H1 (cell line): ENCODE measurements at regions not wholly inside any gene's neighbourhood (a gene's known extent, or its start where the extent isn't known, plus 50 kb on each side); places are given as distances from the start of the nearest gene placed in this dataset.

Experiments
- CTCF ChIA-PET: fragments of 300-600 bp; sonication (Branson Sonifier 250); formaldehyde crosslinking; loops from one replicate; lab custom pipeline; 2021; ENCODE audit not compliant: partially characterized antibody; lab: Charles Lee
- POLR2A ChIA-PET: fragments of 300-600 bp; sonication (Branson Sonifier 250); formaldehyde crosslinking; loops from one replicate; lab custom pipeline; 2021; ENCODE audit warnings: inconsistent platforms; ENCODE audit not compliant: partially characterized antibody; lab: Charles Lee
- DNase-seq, 2 experiments: peaks; one replicate each; pipeline versions ENCODE4 v3.0.0 to v3.0.0-alpha.2; 2010 to 2022; ENCODE audit warnings: low spot score in 2 of 2, low read depth in 1 of 2, mixed read lengths in 1 of 2
- FAIRE-seq: peaks from 2 replicates; lab custom pipeline; 2011; peaks lifted over from hg19 to GRCh38; lab: Jason Lieb, UNC
- H2AFZ ChIP-seq: 2 replicates; pipeline ENCODE4 v1.8.1; 2012; ENCODE audit warnings: low read length, inconsistent platforms
- H2AK5ac ChIP-seq: 2 replicates; pipeline ENCODE4 v1.6.1; 2013; ENCODE audit warnings: low read depth, low read length
- H2BK120ac ChIP-seq: replicated peaks from 2 replicates; pipeline ENCODE3; 2013; ENCODE audit warnings: low read depth, low read length, inconsistent platforms
- H2BK12ac ChIP-seq: 2 replicates; pipeline ENCODE4 v1.6.1; 2013; ENCODE audit warnings: low read depth, low read length
- H2BK15ac ChIP-seq: 2 replicates; pipeline ENCODE4 v1.6.1; 2013; ENCODE audit warnings: low read length
- H2BK20ac ChIP-seq: 2 replicates; pipeline ENCODE4 v1.6.1; 2013; ENCODE audit warnings: low read length
- H2BK5ac ChIP-seq: 2 replicates; pipeline ENCODE4 v1.6.1; 2013; ENCODE audit warnings: low read depth, low read length
- H3K14ac ChIP-seq: 2 replicates; pipeline ENCODE4 v1.6.1; 2013; ENCODE audit warnings: inconsistent platforms; ENCODE audit not compliant: insufficient read length
- H3K18ac ChIP-seq: 2 replicates; pipeline ENCODE4 v1.6.1; 2013; ENCODE audit warnings: low read length; ENCODE audit errors: extremely low read depth
- H3K23ac ChIP-seq: 2 replicates; pipeline ENCODE4 v1.6.1; 2013; ENCODE audit warnings: inconsistent platforms; ENCODE audit not compliant: insufficient read length
- H3K23me2 ChIP-seq: 2 replicates; pipeline ENCODE4 v1.6.1; 2013; ENCODE audit warnings: low read depth, low read length
- H3K27ac ChIP-seq: 2 replicates; pipeline ENCODE4 v1.6.1; 2011; ENCODE audit warnings: low read depth, low read length, inconsistent platforms
- H3K27me3 ChIP-seq, 4 experiments: replicated peaks in 1 of 4; 1 replicate in 1 of 4; 2 replicates in 3 of 4; pipeline versions ENCODE4 v1.6.1 to v1.8.1; 2011 to 2013; ENCODE audit warnings: low read length in 3 of 4, mild to moderate bottlenecking in 3 of 4, inconsistent platforms in 2 of 4, mixed read lengths in 2 of 4, moderate library complexity in 1 of 4; ENCODE audit not compliant: control insufficient read depth in 3 of 4, insufficient read depth in 3 of 4; ENCODE audit errors: extremely low read depth in 1 of 4
- H3K36me3 ChIP-seq, 4 experiments: 2 replicates each; pipeline versions ENCODE4 v1.6.1 to v1.8.1; 2011 to 2013; ENCODE audit warnings: mild to moderate bottlenecking in 4 of 4, low read length in 3 of 4, moderate library complexity in 2 of 4, control low read depth in 1 of 4, inconsistent platforms in 1 of 4; ENCODE audit not compliant: insufficient read depth in 4 of 4, control insufficient read depth in 2 of 4
- H3K4ac ChIP-seq: replicated peaks from 2 replicates; pipeline ENCODE3; 2013; ENCODE audit warnings: low read length, low read depth, mixed read lengths, inconsistent platforms; ENCODE audit not compliant: insufficient read length
- H3K4me1 ChIP-seq, 4 experiments: replicated peaks in 1 of 4; 1 replicate in 1 of 4; 2 replicates in 3 of 4; pipeline versions ENCODE4 v1.6.1 to v1.8.1; 2011 to 2013; ENCODE audit warnings: low read length in 3 of 4, inconsistent platforms in 2 of 4, mixed read lengths in 1 of 4; ENCODE audit not compliant: insufficient read depth in 4 of 4, control insufficient read depth in 3 of 4
- H3K4me2 ChIP-seq, 2 experiments: 2 replicates each; pipeline versions ENCODE4 v1.6.1 to v1.8.1; 2011 to 2013; ENCODE audit warnings: low read depth in 2 of 2, low read length in 2 of 2, control low read depth in 1 of 2, inconsistent platforms in 1 of 2, mild to moderate bottlenecking in 1 of 2; ENCODE audit not compliant: insufficient read depth in 1 of 2
- H3K4me3 ChIP-seq, 4 experiments: fragments of 200-600, 300-600 bp in 1 of 4; sonication (generic), shearing (Covaris generic), sonication (Bioruptor Twin) in 1 of 4; 2 replicates each; pipeline versions ENCODE4 v1.5.1 to v1.8.1; 2011 to 2016; ENCODE audit warnings: low read length in 4 of 4, low read depth in 3 of 4, control low read depth in 2 of 4, inconsistent platforms in 2 of 4, mild to moderate bottlenecking in 2 of 4, mixed read lengths in 1 of 4, moderate library complexity in 1 of 4; ENCODE audit not compliant: insufficient read depth in 2 of 4; ENCODE audit errors: extremely low read depth in 1 of 4
- H3K56ac ChIP-seq: replicated peaks from 2 replicates; pipeline ENCODE3; 2013; ENCODE audit warnings: low read depth, mild to moderate bottlenecking, mixed read lengths, low read length, inconsistent platforms; ENCODE audit not compliant: insufficient read length
- H3K79me1 ChIP-seq: 2 replicates; pipeline ENCODE4 v1.6.1; 2013; ENCODE audit warnings: low read depth, low read length, control low read depth
- H3K79me2 ChIP-seq, 2 experiments: 2 replicates each; pipeline versions ENCODE4 v1.6.1 to v1.8.1; 2012 to 2013; ENCODE audit warnings: low read length in 2 of 2, mild to moderate bottlenecking in 2 of 2, inconsistent platforms in 1 of 2; ENCODE audit not compliant: insufficient read depth in 2 of 2, control insufficient read depth in 1 of 2
- H3K9ac ChIP-seq, 4 experiments: replicated peaks in 1 of 4; 1 replicate in 1 of 4; 2 replicates in 3 of 4; pipeline versions ENCODE4 v1.6.1 to v1.8.1; 2011 to 2013; ENCODE audit warnings: low read depth in 3 of 4, low read length in 3 of 4, control low read depth in 2 of 4, mild to moderate bottlenecking in 2 of 4, moderate library complexity in 2 of 4, inconsistent platforms in 1 of 4; ENCODE audit errors: extremely low read depth in 1 of 4
- H3K9me3 ChIP-seq, 2 experiments: 2 replicates each; pipeline versions ENCODE4 v1.6.1 to v1.8.1; 2012 to 2013; ENCODE audit warnings: mild to moderate bottlenecking in 2 of 2, moderate library complexity in 2 of 2, control low read depth in 1 of 2, inconsistent platforms in 1 of 2, low read depth in 1 of 2, low read length in 1 of 2, mixed read lengths in 1 of 2; ENCODE audit not compliant: insufficient read depth in 2 of 2
- H4K20me1 ChIP-seq, 2 experiments: replicated peaks in 1 of 2; 2 replicates each; pipeline versions ENCODE3 to v1.8.1; 2011 to 2013; ENCODE audit warnings: inconsistent platforms in 2 of 2, low read length in 2 of 2, mild to moderate bottlenecking in 1 of 2; ENCODE audit not compliant: insufficient read depth in 2 of 2, control insufficient read depth in 1 of 2
- H4K5ac ChIP-seq: 2 replicates; pipeline ENCODE4 v1.6.1; 2013; ENCODE audit warnings: low read length, low read depth, mixed read lengths, inconsistent platforms; ENCODE audit not compliant: insufficient read length
- H4K8ac ChIP-seq: 2 replicates; pipeline ENCODE4 v1.8.0; 2013; ENCODE audit warnings: mild to moderate bottlenecking, moderate library complexity, low read length, inconsistent platforms; ENCODE audit not compliant: insufficient read depth; ENCODE audit errors: extremely low read depth
- H4K91ac ChIP-seq: replicated peaks from 2 replicates; pipeline ENCODE3; 2013; ENCODE audit warnings: low read length, mixed read lengths, inconsistent platforms; ENCODE audit not compliant: insufficient read length
- CBX5 ChIP-seq: fragments of 300-800, 300-1000 bp; sonication (generic); IDR thresholded peaks from 2 replicates; pipeline ENCODE4 v1.7.1; 2016; ENCODE audit warnings: antibody characterized with exemption, low read length, low read depth
- CHD1 ChIP-seq: IDR thresholded peaks from 2 replicates; pipeline ENCODE4 v1.6.1; 2012; ENCODE audit warnings: low read depth, low read length, improper control_type of control experiment
- CHD2 ChIP-seq: IDR thresholded peaks from 2 replicates; pipeline ENCODE4 v1.6.1; 2012; ENCODE audit warnings: low read length, improper control_type of control experiment
- CREB1 ChIP-seq: IDR thresholded peaks from 2 replicates; pipeline ENCODE4 v1.6.1; 2012; ENCODE audit warnings: inconsistent platforms
- EZH2 ChIP-seq: fragments of 200-600 bp; sonication (generic); IDR thresholded peaks from 2 replicates; pipeline ENCODE4 v1.7.1; 2012; ENCODE audit warnings: low read depth, mild to moderate bottlenecking, moderate library complexity, low read length, inconsistent platforms; ENCODE audit not compliant: severe bottlenecking
- GTF2F1 ChIP-seq: IDR thresholded peaks from 2 replicates; pipeline ENCODE4 v1.6.1; 2012; ENCODE audit warnings: low read depth, low read length, improper control_type of control experiment, borderline replicate concordance
- HDAC6 ChIP-seq: IDR thresholded peaks from one replicate; pipeline ENCODE4 v1.7.1; 2012; ENCODE audit warnings: low read depth, mild to moderate bottlenecking, inconsistent platforms, low read length, moderate library complexity
- JUND ChIP-seq: IDR thresholded peaks from 2 replicates; pipeline ENCODE4 v1.6.1; 2011; ENCODE audit warnings: mild to moderate bottlenecking, improper control_type of control experiment, low read length
- KDM1A ChIP-seq: fragments of 200-600, 300-600 bp; sonication (generic); IDR thresholded peaks from 2 replicates; pipeline ENCODE4 v1.7.1; 2016; ENCODE audit warnings: mild to moderate bottlenecking, low read length, borderline replicate concordance
- POLR2AphosphoS5 ChIP-seq: IDR thresholded peaks from 2 replicates; pipeline ENCODE4 v1.6.1; 2011; ENCODE audit warnings: low read depth, low read length
- TBP ChIP-seq: IDR thresholded peaks from 2 replicates; pipeline ENCODE4 v1.6.1; 2011; ENCODE audit warnings: low read depth, low read length, improper control_type of control experiment
- USF2 ChIP-seq: IDR thresholded peaks from 2 replicates; pipeline ENCODE4 v1.6.1; 2011; ENCODE audit warnings: low read length, improper control_type of control experiment
- YY1 ChIP-seq: IDR thresholded peaks from 2 replicates; pipeline ENCODE4 v1.6.1; 2011; ENCODE audit warnings: low read depth, mild to moderate bottlenecking, low read length
- ZNF274 ChIP-seq: IDR thresholded peaks from 2 replicates; pipeline ENCODE4 v1.7.0; 2012; ENCODE audit warnings: low read length, borderline replicate concordance; ENCODE audit errors: extremely low read depth
- WGBS, 2 experiments: shearing (Covaris generic) in 1 of 2; methylation state at CpG; one replicate each; pipeline versions ENCODE4 v1.1.6 to v1.1.7; 2013 to 2015; ENCODE audit warnings: low lambda C conversion rate in 2 of 2, mixed read lengths in 2 of 2, inconsistent platforms in 1 of 2, low coverage in 1 of 2, missing lambda C conversion rate in 1 of 2; ENCODE audit not compliant: insufficient replicate concordance in 2 of 2, insufficient coverage in 1 of 2, insufficient read length in 1 of 2; ENCODE audit errors: extremely low coverage in 1 of 2, missing lambda C conversion rate in 1 of 2; 5-methylcytosine and 5-hydroxymethylcytosine counted together

DNA sequence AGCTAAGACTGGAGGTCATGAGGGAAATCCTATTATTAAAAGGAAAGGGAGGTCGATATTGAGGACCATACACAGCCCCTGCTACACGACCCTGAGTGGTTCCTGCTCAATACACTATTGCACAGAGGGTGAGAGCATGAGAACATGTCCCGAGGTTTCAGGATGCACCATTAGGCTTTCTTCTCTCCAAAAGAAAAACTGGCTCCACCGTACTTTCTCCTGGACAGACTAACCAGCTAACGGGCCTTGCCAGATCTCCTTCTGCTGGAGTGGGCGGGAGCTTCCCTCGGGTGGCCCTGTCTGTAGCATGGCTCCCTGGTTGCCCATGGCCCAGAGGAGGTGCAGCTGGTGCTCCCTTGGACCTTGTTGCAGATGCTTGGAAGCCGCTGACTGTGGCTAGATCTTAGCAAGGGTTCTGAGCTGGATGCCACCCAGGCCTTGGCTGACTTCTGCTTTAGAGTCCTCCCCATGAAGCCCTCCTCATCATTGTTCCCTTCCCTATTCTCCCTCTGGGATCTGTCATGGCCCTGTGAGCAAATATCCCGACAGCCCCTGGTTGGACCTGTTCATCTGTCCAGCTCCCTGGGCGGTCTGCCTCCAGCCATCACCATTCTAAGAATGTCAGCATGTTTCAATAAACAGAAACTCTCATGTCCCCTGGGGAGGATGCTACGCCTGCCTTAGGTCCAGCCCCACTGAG lies 52.9 kb upstream of the SHH start:
- ChIA-PET CTCF (interaction anchor here (1.2 to 1.6 kb wide), 2 partner anchors 8 to 20 kb away, joined by 3 to 4 read pairs; no protein-coding TSS in a partner anchor), POLR2A (no interaction called here)
- Histone ChIP-seq H3K4me2 (no peak overlapping the region), H3K4me3 (no peak overlapping the region), H3K18ac (no peak overlapping the region), H3K9ac (no peak overlapping the region), H3K14ac (no peak overlapping the region), H3K27ac (no peak overlapping the region), H2BK12ac (no peak overlapping the region), H2BK5ac (no peak overlapping the region), H3K79me2 (no peaks in the 10 kb centered on the region), H3K4me1 (peaks cover 0 to 4% (median 0%) of the 10 kb centered on the region in 4 experiments; a peak in 1 of 7 replicates), H2AFZ (no peak overlapping the region), H3K23ac (no peak overlapping the region), H4K91ac (no peak overlapping the region), H2BK20ac (no peak overlapping the region), H3K9me3 (peaks cover 2 to 5% of the 10 kb centered on the region in 2 experiments; a peak in 2 of 4 replicates), H3K36me3 (no peaks in the 10 kb centered on the region), H4K20me1 (no peaks in the 10 kb centered on the region), H4K8ac (no peak overlapping the region), H2BK120ac (no peak overlapping the region), H3K56ac (no peak overlapping the region), H3K4ac (no peak overlapping the region), H4K5ac (no peak overlapping the region), H2AK5ac (no peak overlapping the region), H3K79me1 (no peaks in the 10 kb centered on the region), H3K23me2 (no peaks in the 10 kb centered on the region), H2BK15ac (no peak overlapping the region), H3K27me3 (no peaks in the 10 kb centered on the region)
- peak in 1 of 2 experiments; percentile 13 for DNase-seq
- whole genome bisulfite sequencing, 2 experiments = 93% methylated on average over 11 of the region's 11 CpGs; no CpG with 5 or more reads in 1 of the 2 experiments
- no peak for FAIRE-seq
- no peak for TF ChIP-seq CHD1
- TF ChIP-seq ZNF274 = no peak
- TF ChIP-seq CHD2 = no peak
- TF ChIP-seq CREB1 = no peak
- no peak for TF ChIP-seq GTF2F1
- no peak for TF ChIP-seq JUND
- TF ChIP-seq YY1 = no peak
- TF ChIP-seq KDM1A = no peak
- TF ChIP-seq HDAC6 = no peak
- TF ChIP-seq USF2 = no peak
- TF ChIP-seq CBX5 = no peak
- TF ChIP-seq TBP = no peak
- no peak for TF ChIP-seq EZH2
- TF ChIP-seq POLR2AphosphoS5 = no peak
